ENCODE measurements at regions not wholly inside any gene's neighbourhood (a gene's known extent, or its start where the extent isn't known, plus 50 kb on each side); places are given as distances from the start of the nearest gene placed in this dataset.

GRCh38 chr4:157888281-157888680 is 284.5 kb downstream of the GASK1B start:
- Histone ChIP-seq H3K9me3 (ENCODE audit: insufficient read depth, low read depth, low read length) (no peaks in the 10 kb centered on the region), H3F3A (ENCODE audit: low read depth) (no peaks in the 10 kb centered on the region), H3K4me1 (ENCODE audit: insufficient read depth, low read length, poor library complexity, severe bottlenecking) (no peaks in the 10 kb centered on the region), H3K79me2 (ENCODE audit: insufficient read depth, low read length) (no peaks in the 10 kb centered on the region), H3K36me3 (ENCODE audit: insufficient read depth, low read length) (no peaks in the 10 kb centered on the region), H4K20me1 (ENCODE audit: insufficient read depth, low read length, poor library complexity, severe bottlenecking) (no peaks in the 10 kb centered on the region), H3K9me2 (replicated peaks; ENCODE audit: low read depth, low read length) (no peaks in the 10 kb centered on the region), H3K27me3 (ENCODE audit: insufficient read depth, low read length, poor library complexity, severe bottlenecking) (no peaks in the 10 kb centered on the region), H3K4me2 (ENCODE audit: low read depth, low read length, poor library complexity, severe bottlenecking) (no peak overlapping the region), H3K4me3 (ENCODE audit: low read length, poor library complexity, severe bottlenecking) (no peak overlapping the region), H2AFZ (ENCODE audit: low read length) (no peak overlapping the region), H3K9ac (ENCODE audit: low read depth, low read length, poor library complexity, severe bottlenecking) (no peak overlapping the region)
- TF ChIP-seq, protein P1, sequence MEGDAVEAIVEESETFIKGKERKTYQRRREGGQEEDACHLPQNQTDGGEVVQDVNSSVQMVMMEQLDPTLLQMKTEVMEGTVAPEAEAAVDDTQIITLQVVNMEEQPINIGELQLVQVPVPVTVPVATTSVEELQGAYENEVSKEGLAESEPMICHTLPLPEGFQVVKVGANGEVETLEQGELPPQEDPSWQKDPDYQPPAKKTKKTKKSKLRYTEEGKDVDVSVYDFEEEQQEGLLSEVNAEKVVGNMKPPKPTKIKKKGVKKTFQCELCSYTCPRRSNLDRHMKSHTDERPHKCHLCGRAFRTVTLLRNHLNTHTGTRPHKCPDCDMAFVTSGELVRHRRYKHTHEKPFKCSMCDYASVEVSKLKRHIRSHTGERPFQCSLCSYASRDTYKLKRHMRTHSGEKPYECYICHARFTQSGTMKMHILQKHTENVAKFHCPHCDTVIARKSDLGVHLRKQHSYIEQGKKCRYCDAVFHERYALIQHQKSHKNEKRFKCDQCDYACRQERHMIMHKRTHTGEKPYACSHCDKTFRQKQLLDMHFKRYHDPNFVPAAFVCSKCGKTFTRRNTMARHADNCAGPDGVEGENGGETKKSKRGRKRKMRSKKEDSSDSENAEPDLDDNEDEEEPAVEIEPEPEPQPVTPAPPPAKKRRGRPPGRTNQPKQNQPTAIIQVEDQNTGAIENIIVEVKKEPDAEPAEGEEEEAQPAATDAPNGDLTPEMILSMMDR (conservative IDR thresholded peaks at IDR 0.05; ENCODE audit: low read length): no peak
- no peak for TF ChIP-seq EZH2phosphoT487 (IDR thresholded peaks at IDR 0.05; ENCODE audit: borderline replicate concordance)

DNA sequence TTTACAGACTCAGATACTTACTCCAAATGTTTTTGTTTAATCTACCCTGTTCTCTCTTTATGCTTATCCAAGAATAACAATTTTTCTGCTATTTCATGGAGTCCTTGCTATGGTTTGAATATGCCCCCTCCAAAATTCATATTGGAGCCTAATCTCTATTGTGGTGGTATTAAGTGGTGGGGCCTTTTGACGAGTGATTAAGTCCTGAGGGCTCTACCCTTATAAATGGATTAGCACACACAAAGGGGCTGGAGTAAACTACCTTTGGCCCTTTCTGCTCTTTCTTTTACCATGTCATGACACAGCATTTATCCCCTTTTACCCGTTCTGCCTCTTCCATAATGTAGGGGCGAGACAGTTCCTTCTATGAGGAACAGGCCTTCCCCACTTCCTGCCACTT is 285.5 kb downstream of the GASK1B start:
- Histone ChIP-seq H3K9ac (ENCODE audit: low read depth, low read length, poor library complexity, severe bottlenecking) (no peak overlapping the region), H3K27me3 (ENCODE audit: insufficient read depth, low read length, poor library complexity, severe bottlenecking) (no peaks in the 10 kb centered on the region), H3K79me2 (ENCODE audit: insufficient read depth, low read length) (no peaks in the 10 kb centered on the region), H3K36me3 (ENCODE audit: insufficient read depth, low read length) (no peaks in the 10 kb centered on the region), H3K4me2 (ENCODE audit: low read depth, low read length, poor library complexity, severe bottlenecking) (no peak overlapping the region), H3K9me3 (ENCODE audit: insufficient read depth, low read depth, low read length) (no peaks in the 10 kb centered on the region), H2AFZ (ENCODE audit: low read length) (no peak overlapping the region), H4K20me1 (ENCODE audit: insufficient read depth, low read length, poor library complexity, severe bottlenecking) (no peaks in the 10 kb centered on the region), H3K4me3 (ENCODE audit: low read length, poor library complexity, severe bottlenecking) (no peak overlapping the region), H3K4me1 (ENCODE audit: insufficient read depth, low read length, poor library complexity, severe bottlenecking) (no peaks in the 10 kb centered on the region), H3K9me2 (replicated peaks; ENCODE audit: low read depth, low read length) (no peaks in the 10 kb centered on the region), H3F3A (ENCODE audit: low read depth) (no peaks in the 10 kb centered on the region)
- no peak for TF ChIP-seq EZH2phosphoT487 (IDR thresholded peaks at IDR 0.05; ENCODE audit: borderline replicate concordance)
- TF ChIP-seq, protein P1 (conservative IDR thresholded peaks at IDR 0.05; ENCODE audit: low read length): no peak

GRCh38 chr4:157886645-157887044 is 286.2 kb downstream of the GASK1B start:
- no peak for TF ChIP-seq EZH2phosphoT487 (IDR thresholded peaks at IDR 0.05; ENCODE audit: borderline replicate concordance)
- TF ChIP-seq, protein P1 (conservative IDR thresholded peaks at IDR 0.05; ENCODE audit: low read length): no peak
- H3K4me3 ChIP-seq (ENCODE audit: low read length, poor library complexity, severe bottlenecking): no peak overlapping the region

More at GRCh38 chr4:157886645-157887044, 286.2 kb downstream of the GASK1B start:
- no peaks in the 10 kb centered on the region for H3K9me2 ChIP-seq (replicated peaks; ENCODE audit: low read depth, low read length)
- H3K9me3 ChIP-seq (ENCODE audit: insufficient read depth, low read depth, low read length): no peaks in the 10 kb centered on the region
- no peaks in the 10 kb centered on the region for H4K20me1 ChIP-seq (ENCODE audit: insufficient read depth, low read length, poor library complexity, severe bottlenecking)
- no peaks in the 10 kb centered on the region for H3F3A ChIP-seq (ENCODE audit: low read depth)
- no peaks in the 10 kb centered on the region for H3K4me1 ChIP-seq (ENCODE audit: insufficient read depth, low read length, poor library complexity, severe bottlenecking)
- H3K36me3 ChIP-seq (ENCODE audit: insufficient read depth, low read length): no peaks in the 10 kb centered on the region
- H2AFZ ChIP-seq (ENCODE audit: low read length): no peak overlapping the region
- no peaks in the 10 kb centered on the region for H3K79me2 ChIP-seq (ENCODE audit: insufficient read depth, low read length)
- H3K9ac ChIP-seq (ENCODE audit: low read depth, low read length, poor library complexity, severe bottlenecking): no peak overlapping the region
- no peak overlapping the region for H3K4me2 ChIP-seq (ENCODE audit: low read depth, low read length, poor library complexity, severe bottlenecking)
- no peaks in the 10 kb centered on the region for H3K27me3 ChIP-seq (ENCODE audit: insufficient read depth, low read length, poor library complexity, severe bottlenecking)

Data from Loucy (cell line).